Endometrial microvascular endothelial cells (primary cell): ENCODE measurements at regions not wholly inside any gene's neighbourhood (a gene's known extent, or its start where the extent isn't known, plus 50 kb on each side); places are given as distances from the start of the nearest gene placed in this dataset.

Source experiments
- in situ Hi-C: cut with HindIII; loops from 2 replicates; pipeline ENCODE4 v1.10.0; 2017; ENCODE audit warnings: low sequenced_read_pairs, low pct_unique_long_range_greater_than_20kb; ENCODE audit errors: inconsistent ontology term

DNA sequence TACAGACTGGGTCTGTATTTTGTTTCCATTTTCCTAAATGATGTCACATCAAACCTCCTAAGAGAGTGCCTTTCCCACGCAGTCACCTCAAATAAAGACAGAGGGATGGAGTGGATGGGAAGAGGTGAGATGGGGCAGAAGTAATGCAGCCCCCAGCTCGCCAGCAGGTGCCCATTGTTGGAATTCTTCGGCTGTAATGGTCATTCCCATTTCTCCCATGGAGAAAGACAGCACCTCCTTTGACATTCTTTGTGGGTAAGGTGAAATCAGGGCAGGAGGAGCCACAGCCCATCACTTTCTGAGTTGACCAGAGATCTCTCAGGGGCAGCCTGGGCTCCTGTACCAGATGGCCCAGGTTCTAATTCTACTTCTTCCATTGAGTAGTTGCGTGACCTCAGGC lies 84.4 kb upstream of the NR2F2 start:
- in situ Hi-C loops, result no loop called here

DNA sequence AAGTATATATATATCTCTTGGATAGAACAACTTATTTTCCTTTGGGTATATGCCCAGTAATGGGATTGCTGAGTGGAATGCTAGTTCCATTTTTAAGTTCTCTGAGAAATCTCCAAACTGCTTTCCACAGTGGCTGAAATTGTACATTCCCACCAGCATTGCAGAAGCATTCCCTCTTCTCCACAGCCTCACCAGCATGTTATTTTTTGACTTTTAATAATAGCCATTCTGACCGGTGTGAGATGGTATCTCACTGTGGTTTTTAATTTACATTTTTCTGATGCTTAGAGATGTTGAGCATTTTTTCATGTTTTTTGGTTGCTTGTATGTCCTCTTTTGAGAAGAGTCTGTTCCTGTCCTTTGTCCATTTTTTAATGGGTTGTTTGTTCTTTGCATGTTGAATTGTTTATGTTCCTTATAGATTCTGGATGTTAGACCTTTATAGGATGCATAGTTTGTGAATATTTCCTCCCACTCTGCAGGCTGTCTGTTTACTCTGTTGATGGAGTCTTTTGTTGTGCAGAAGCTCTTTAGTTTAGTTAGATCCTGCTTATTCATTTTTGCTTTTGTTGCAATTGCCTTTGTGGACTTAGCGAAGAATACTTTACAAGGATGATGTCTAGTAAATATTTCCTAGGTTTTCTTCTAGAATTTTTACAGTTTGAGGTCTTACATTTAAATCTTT lies 82.7 kb upstream of the NR2F2 start:
- in situ Hi-C loops, result no loop called here

GRCh38 chr15:96252148-96252547 lies 78.4 kb upstream of the NR2F2 start:
- in situ Hi-C loops, result no loop called here

DNA sequence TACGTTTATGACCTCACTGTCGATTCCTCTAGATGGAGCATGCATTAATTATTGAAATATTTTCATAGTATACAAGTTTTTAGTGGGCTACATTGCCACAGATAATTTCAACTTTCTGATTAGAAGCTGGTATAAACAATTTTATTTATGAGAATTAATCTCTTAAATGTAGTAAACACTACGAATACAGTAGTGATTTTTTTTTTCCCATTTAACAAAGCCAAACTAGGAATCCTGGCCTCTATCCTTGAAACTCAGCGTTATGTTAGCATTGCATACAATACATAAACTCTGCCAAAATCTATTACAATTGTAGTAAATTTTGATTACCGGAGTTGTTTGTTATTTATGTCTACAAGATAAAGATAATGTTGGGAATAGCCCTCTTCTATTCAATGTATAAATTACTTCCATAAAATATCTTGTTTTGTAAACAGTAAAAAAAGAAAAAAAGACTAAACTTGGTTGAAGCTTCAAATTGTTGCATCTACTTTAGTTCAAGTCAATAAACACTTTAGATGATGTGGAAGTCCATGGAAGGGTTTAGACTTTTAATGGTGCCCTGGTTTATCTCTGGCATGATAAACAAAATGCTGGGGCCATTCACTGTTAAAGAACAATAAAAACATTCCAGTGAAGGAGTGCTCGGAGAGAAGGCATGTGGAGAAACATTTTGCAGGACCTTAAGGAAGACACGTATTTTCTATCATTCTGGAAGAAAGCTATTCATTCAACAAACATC lies 77.3 kb upstream of the NR2F2 start:
- in situ Hi-C loops, result no loop called here

DNA sequence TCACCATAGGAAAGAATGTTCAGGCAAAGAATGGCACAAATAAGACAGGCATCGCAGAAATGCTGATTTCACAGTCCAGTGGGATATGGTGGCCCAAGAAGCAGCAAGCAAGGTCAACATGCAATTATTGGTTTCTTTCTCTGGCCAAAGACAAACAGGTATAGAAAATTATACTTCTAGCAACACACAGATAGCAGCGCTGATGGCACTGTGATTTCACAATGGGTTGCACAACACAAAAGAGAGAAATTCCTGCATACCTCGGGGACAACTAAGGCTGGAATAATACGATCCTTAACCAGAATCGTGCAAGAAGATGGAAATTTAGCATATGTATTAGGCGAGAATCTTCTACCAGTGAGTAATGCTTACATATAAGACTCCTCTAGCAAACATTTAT lies 76.3 kb upstream of the NR2F2 start:
- in situ Hi-C loops, result no loop called here

DNA sequence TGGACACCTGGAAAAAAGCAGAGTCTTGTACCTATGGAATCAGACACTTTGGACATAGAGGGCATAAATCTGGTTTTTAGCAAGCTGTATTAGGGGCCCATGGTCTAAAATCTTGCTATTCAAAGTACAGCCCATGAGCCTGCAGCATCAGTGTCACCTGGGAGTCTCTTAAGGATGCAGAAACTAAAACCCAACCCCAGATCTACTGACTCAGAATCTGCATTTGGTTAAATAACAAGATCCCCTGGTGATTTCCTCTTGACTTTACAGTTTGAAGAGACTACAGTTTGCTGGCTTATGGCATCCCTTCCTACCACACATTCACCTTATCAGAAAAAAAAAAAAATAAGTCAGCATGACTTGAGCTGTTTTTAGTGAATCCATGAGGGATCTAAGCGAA lies 74.9 kb upstream of the NR2F2 start:
- in situ Hi-C loops, result no loop called here

DNA sequence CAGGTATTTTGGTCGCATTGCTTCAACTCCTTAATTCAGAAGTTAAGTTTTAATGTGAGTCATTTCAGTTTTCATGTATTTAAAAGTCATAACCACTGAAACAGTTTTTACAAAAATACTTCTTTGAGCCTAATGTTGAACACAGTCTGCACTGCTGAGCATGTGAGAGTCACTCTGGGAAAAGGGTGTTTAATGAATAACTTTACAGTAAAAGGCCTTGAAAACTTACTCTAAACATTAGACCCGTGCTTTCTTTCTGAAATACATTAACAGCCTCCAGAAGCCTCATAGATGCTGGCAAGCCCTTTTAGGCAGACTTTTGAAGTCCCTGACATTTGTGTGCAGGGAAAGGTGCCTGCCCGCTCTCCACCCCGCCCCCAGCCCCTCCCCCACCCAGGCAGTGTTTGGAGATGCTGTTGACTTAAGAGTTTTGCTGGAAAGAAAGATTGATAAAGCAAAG lies 68.9 kb upstream of the NR2F2 start:
- in situ Hi-C loops, result no loop called here

GRCh38 chr15:96262097-96262496 lies 68.4 kb upstream of the NR2F2 start:
- in situ Hi-C loops, result no loop called here

GRCh38 chr15:96262549-96263489 lies 67.7 kb upstream of the NR2F2 start:
- in situ Hi-C loops, result no loop called here

- in situ Hi-C loops, result no loop called here
These were observed 66.1 kb upstream of the NR2F2 start for GRCh38 chr15:96264351-96264798.

- in situ Hi-C loops, result no loop called here
These were observed 65.5 kb upstream of the NR2F2 start for GRCh38 chr15:96264801-96265515.

DNA sequence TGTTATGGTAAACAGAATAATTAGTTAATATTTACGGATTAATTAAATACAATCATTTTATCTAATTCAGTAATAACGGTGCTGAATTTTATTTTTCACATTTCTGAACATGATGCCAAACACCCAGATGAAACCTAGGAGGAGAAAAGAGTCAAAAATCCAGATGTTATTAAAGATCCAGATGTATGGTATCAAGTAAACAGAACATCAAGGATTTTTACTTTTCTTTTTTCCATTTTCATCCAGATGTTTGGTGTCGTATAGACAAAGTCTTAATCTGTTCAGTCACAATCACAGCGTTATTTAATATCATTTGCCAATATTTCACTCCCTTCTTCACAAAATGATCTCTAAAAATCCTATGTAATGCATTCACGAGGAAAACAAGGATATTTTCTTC lies 64.0 kb upstream of the NR2F2 start:
- in situ Hi-C loops, result no loop called here

GRCh38 chr15:96267463-96267862 lies 63.0 kb upstream of the NR2F2 start:
- in situ Hi-C loops, result no loop called here

DNA sequence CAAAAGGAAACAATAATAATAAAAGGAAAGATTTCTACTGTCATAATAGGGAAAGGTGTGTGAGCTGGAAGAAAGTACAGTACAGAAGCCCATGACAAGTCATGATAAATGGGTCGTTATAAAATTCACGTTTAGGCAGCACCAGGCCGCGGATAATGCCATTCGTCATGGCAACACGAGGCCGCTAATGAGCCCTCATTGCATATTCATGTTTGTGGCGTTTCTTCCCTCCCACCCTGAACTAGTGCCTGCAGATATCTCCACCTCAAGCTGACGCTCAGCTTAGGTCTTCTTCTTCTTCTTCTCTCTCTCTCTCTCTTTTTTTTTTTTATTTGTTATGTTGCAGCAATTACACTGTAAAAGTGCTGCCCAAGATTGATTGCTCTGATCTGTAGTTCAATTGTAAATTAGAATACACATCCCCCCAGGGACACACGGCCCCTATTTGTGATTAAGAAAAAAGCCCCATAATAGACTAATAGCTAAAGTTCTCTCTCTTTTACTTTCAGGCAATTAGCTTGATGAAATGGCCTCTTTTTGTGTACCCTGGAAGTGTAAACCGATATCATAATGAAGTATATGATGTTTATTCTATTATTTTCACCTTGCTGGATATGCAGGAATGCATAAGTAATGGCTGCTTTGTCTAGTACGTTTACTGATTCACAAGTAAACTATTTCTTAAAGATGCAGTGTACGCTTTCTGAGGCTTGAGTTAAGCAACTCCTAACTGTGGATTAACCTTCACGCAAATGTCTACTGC lies 61.9 kb upstream of the NR2F2 start:
- in situ Hi-C loops, result no loop called here

DNA sequence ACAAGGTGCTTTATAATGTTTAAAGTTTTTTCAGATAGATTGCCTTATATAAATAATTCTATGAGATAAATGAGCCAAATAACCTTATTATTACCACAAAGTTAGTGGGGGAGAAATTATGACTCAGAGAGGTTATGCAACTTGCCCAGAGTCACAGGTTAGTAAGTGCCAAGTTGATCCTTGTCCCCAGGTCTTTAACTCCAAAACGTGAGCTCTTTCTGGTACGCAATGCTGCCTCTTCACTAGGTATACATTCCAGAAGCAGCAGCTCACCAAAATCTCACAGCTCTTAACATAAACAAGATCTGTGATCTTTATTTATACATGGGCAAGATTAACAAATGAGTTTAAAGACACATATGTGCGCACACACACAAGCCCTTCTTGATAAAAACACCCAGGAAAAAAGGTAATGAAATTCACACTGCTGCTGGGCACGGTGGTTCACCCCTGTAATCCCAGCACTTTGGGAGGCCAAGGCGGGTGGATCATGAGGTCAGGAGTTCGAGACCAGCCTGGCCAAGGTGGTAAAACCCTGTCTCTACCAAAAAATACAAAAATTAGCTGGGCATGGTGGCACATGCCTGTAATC lies 59.8 kb upstream of the NR2F2 start:
- in situ Hi-C loops, result no loop called here

- in situ Hi-C loops, result no loop called here
These were observed 58.1 kb upstream of the NR2F2 start for GRCh38 chr15:96272427-96272826.

DNA sequence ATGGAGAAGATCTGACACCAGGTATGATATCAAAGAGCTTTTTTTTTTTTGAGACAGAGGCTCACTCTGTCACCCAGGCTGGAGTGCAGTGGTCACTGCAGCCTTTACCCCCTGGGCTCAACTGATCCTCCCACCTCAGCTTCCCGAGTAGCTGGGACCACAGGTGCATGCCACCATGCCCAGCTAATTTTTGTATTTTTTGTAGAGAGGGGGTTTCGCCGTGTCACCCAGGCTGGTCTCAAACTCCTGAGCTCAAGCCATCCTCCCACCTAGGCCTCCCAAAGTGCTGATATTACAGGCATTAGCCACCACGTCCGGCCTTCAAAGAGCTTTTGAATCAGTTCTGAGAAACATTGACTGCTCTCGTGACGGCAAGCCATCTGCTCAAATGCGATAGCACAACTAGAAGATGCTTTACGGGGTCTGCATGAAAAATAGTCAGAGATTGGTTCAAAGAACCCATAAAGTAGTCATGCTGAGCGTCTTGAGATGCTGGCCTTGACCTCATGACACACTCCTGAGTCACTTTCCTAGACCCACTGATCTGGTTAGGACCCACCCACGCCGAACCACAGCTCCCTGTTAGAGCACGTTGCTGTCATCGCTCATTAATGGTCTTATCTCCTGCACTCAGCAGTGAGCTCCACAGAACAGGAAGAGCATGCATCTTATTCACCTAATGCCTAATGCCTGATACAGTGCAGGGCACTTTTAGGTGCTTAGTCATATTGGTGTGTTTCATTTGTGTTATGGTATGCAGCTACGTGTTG lies 57.0 kb upstream of the NR2F2 start:
- in situ Hi-C loops, result no loop called here
